SK-N-MC (cell line): ENCODE measurements at regions not wholly inside any gene's neighbourhood (a gene's known extent, or its start where the extent isn't known, plus 50 kb on each side); places are given as distances from the start of the nearest gene placed in this dataset.

Experiments used
- FOXP2 ChIP-seq: optimal IDR thresholded peaks from 2 replicates; pipeline ENCODE3; 2011; ENCODE audit warnings: mild to moderate bottlenecking, moderate library complexity; ENCODE audit not compliant: insufficient read depth; ENCODE audit errors: extremely low read length, control extremely low read depth
- POLR2AphosphoS5 ChIP-seq: IDR thresholded peaks from 2 replicates; pipeline ENCODE4 v1.6.1; 2012; ENCODE audit warnings: mild to moderate bottlenecking, low read depth, low read length, borderline replicate concordance

DNA sequence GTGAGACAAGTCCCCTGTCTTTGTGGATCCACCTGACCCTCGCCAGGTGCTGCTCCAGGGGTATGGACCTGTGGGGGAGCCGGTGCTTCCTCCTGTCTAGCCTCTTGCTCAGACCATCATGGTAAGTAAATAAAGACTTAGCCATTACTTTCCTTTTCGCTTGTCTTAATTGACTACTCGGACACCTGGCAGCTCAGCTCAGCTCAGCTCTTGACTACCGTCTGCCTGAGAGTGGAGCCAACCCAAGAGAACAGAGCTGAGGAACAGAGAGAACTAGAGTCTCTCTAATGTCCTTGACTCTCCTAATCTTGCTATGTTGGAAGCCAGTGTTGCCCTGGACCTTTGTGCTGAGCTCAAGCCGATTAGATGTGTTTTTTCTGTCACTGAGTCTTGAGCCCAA is 170.3 kb upstream of the CXCR4 start:
- TF ChIP-seq POLR2AphosphoS5 (no peak), FOXP2 (no peak)
